Activated CD4-positive, alpha-beta T cell treated with anti-CD3 and anti-CD28 coated beads, Interleukin-2, amount 50 U/mL, for 1 hour (primary cell): ENCODE measurements at regions not wholly inside any gene's neighbourhood (a gene's known extent, or its start where the extent isn't known, plus 50 kb on each side); places are given as distances from the start of the nearest gene placed in this dataset.

ENCODE experiments used
- DNase-seq: peaks from one replicate; pipeline ENCODE4 v3.0.0-alpha.2; 2020

DNA sequence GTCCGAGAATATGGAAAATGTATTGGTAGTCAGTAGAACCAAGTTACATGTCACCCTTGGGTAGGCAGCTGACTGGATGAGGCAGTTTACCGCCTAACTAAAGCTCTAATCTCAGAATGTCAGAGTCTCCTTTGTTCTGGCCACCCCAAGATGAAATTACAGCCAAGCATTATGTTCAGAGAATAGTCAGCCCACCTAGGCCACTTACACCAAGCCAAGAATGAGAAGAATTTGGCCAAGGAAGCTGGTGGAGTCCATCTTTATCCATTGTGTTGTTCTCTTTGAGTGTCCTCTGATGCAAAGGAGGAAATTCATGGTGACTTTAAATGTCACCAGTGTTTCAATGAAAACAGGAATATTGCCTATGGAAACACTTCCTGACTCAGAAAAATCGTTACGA, 275.1 kb upstream of the MAP3K1 start:
- DNase-seq = no peak

GRCh38 chr5:56538580-56538979, 276.8 kb upstream of the MAP3K1 start:
- no peak for DNase-seq

- DNase-seq = no peak
Measured at GRCh38 chr5:56535347-56535746, 280.0 kb upstream of the MAP3K1 start.

- peak; percentile 16 for DNase-seq
Measured at GRCh38 chr5:56534102-56534829, 281.1 kb upstream of the MAP3K1 start.

GRCh38 chr5:56532466-56532865, 282.9 kb upstream of the MAP3K1 start:
- DNase-seq = no peak

DNA sequence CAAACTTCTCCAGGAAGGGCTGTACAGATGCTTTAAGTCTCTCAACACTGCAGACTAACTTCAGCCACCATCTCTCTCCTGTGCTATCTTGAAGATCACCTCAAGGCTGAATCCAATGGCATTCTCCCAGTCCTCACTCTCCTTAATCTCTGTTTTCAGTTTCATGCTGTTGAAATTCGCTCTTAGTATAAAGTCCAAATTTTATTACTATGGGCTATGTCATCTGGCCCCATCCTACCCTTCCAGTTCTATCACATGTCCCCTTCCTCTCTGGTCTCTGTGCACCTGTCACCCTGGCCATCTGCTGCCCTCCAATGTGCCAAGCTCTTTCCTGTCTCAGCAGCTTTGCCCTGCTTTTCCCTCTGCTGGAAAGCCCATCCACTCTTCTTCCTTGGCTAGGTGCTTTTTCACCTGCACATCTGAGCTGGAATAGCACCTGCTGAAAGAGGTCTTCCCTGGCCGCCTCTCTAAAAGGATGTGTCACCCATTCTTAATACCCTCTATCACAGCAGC, 284.7 kb upstream of the MAP3K1 start:
- no peak for DNase-seq

GRCh38 chr5:56529666-56530430, 285.5 kb upstream of the MAP3K1 start:
- no peak for DNase-seq

GRCh38 chr5:56527174-56527573, 288.2 kb upstream of the MAP3K1 start:
- DNase-seq = no peak

DNA sequence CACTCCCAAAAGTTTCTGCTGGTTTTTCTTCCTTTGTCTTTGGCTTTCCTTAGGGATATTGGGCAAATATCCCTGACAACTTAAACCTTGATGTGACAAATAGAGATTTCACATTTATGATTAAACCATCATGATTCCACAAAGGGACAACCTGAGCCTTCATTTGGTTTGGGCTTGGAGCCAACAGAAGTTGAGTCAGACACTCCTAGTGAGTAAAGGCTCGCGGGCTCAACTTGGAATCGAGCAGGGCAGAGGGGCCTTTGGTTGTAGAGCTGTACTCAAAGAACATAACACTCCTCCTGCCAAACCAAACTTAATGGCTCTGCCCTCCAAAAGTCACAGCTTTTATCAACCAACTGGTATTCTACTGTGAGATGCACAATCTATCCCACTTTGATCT, 290.2 kb upstream of the MAP3K1 start:
- DNase-seq = no peak

DNA sequence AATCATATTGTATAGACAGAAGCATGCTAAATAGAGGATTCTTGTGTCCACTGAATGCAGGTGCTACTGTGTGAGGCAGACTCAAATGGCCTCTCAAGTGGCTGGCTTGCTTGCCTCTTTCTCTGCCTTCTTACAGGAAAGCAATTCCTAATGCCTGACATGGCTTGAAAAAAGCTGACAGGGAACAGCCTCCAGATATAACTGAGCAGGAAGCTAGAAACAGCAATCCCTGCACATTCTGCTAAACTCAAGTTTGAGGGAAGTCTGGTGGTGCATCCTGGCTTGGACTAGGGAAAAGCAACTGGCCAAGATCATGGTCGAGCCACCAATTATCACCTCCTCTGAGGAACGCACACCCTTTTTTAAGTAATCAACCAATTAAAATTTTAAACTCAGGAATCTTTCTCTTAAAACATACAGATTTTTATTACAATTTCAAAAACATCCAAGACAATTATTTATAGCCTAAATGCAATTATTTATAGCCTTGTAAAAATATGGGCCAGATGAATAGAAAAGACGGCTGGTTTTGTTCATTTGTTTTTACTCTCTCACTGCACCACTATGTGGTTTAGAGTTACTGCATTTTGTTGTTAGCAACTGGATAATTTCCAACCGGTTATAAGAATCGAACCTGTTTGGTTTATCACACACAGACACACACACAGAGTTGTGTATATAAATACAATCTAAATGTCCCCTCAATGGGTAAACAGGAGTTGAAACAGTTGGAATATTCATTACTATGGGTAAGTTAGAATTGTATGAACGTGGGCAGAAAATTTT, 290.9 kb upstream of the ANKRD55 start:
- no peak for DNase-seq

DNA sequence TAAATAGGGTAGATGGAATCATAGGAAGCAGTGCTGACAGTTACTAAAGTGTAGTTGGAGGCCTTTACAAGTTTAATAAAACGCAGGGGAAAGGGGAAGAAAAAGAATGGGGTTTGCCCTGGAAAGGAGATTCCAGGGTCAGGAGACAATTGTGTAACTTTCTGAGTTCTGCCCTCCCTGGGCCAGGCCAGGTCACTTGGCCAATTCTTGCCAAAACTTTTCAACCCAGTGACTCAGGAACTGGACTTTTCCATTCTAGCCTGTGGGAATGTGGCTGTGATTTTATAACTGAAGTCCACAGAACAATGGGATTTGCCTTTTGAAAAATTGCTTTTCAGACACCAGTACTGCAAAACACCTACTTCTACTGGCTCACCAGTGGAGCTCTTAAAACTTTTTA, 289.8 kb upstream of the ANKRD55 start:
- no peak for DNase-seq

DNA sequence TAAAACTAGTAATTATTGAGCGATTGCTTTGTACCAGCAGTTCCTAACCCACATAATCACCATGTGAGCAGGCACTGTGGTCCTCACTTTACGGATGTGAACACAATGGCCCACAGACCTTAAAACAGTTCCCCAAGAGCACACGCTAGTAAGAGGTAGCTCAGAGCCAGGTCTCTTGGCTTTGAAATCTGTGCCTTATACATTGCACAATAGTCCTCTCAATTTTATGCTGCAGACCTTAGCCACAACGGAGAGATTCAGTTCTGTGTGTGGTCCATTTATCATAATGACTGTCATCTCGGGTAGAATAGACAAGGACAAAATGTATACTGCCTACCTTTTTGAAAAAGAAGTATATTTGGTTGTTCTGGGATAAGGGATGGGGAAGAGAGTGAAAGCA, 289.0 kb upstream of the ANKRD55 start:
- DNase-seq = no peak

- no peak for DNase-seq
Measured at GRCh38 chr5:56520986-56521730, 288.0 kb upstream of the ANKRD55 start.

GRCh38 chr5:56518820-56519219, 285.7 kb upstream of the ANKRD55 start:
- DNase-seq = no peak

- DNase-seq = no peak
Measured at GRCh38 chr5:56517011-56517416, 283.9 kb upstream of the ANKRD55 start.

DNA sequence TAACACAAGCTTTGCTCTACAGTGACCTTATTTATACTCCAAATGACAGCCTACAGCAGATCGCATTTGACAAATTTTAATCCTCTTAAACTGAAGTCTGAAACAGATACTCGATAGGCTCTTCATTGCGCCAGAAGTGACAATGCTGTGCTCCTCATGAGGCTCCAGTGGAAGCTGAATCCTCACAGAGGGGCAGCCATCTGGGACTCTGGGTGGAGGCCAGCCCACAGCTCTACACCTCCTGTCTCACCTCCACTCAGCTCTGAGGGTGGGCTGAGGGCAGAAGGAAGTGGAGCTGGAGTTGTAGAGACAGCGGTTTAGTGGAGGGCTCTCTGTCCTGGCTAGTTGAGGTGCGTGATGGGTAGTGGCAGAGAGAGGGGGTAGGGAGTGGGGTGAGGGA, 283.3 kb upstream of the ANKRD55 start:
- no peak for DNase-seq

DNA sequence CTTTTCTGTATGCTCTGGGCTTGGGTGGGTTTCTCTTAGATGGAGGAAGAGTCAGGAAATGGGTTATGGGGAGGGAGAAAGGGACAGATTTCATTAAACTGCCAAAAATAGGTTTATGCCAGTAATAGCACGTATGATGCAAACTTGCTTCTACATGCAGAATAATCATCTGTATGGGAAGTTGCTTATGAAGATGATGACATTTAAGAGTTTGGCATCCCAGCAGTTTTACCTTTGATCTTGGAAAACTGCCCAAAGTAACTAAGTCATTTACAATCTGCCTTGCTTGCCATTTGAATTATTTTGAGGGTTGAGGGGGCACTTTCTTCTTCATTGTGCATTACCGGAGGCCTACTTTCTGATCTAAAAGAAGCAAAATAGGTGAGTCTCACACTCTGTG, 282.9 kb upstream of the ANKRD55 start:
- no peak for DNase-seq

DNA sequence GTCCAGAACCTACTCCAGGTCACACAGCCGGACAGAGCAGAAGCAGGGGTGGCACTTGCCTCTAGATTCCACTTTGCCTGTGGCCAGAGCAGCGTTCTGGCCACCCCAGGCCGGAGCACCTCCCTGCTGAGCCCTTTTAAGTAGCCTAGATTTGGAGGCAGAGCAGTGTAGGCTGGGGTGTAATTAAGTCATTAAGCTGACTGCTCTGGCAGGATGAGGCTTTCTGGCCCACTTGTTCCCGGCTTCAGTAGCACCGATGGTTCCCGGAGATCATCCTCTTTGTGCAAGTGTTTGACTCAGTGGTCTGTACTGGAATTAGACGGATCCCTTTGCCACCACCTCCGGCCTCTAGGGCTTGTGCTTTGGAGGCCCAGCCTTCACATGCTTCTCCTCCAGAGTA, 281.9 kb upstream of the ANKRD55 start:
- no peak for DNase-seq

GRCh38 chr5:56514245-56514644, 281.1 kb upstream of the ANKRD55 start:
- DNase-seq = no peak

DNA sequence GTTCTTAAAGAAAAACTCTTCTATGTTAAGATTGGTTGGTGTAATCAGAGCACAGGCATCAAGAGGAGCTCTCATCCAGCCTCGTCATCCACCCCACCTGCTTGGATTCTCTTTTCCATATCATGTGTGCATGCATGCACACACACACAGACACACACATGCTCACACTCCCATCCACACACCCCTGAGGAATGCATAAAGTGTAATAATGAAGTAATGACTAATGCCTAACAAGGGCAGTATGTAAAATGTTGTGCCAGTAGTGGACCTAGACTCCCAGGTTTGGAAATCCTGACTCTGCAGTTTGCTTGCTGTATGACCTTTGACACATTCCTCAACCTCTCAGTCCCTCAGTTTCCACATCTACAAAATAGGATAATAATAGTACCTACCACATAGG, 280.0 kb upstream of the ANKRD55 start:
- DNase-seq = no peak

- no peak for DNase-seq
Measured at GRCh38 chr5:56512313-56512996, 279.3 kb upstream of the ANKRD55 start.

DNA sequence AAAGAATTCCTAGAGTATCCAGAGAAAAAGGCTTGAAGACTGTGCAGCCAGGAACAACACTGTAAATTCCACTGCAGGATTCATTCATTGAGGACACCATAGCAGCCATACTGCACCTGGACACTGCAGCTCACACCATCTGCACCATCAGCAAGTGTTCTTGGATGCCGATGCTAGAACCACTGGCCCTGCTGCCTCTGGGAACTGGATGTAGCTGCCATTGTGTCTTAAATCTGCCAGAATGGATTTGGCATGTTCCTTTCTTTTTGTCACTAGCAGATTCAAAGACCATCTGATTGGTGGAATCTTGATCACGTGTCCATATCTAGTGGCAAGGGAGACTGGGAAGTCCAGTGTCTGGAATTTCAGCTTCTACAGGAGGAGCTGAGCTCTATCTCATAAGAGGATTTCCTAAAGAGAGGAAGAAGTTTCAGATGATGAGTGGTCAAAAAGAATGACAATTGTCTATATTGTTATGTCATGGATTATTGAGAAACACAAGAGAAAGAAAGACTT, 278.3 kb upstream of the ANKRD55 start:
- no peak for DNase-seq
